ENCODE measurements at regions not wholly inside any gene's neighbourhood (a gene's known extent, or its start where the extent isn't known, plus 50 kb on each side); places are given as distances from the start of the nearest gene placed in this dataset.

DNA sequence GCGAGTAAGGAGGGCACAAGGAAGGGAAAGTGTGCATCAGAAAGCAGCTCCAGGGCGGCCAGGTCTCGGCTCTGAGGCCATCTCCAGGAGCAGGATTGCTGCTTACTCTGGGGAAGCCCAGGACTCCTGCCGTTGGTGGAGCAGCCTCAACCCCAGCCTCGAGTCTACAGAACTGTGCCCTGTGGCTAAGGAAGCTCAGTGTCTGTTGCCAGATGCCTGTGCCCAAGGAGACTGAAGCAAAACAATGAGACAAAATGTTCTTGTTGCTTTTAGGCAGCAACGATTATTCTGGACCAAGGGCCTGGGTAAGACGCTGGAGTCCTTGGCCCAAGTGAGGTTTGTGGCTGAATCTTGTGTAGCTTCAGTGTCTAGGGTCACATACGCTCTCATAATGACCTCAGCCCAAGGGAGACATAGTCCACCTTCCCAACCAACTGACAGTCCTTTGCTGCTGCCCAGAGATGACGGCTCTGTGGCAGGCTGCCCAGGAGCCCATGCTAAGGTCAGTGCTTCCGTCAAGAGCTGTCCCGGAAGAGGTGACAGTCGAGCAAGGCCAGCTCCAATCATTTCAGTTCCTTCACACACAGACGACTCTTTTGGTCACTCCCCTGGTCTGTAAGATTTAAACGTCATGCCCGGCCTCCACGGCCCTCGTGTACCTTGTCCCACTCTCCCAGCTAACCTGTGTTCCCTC is 223.8 kb downstream of the TTC32 start:
- no peaks in the 10 kb centered on the region for H3K36me3 ChIP-seq (ENCODE audit: low read depth)
- no peak overlapping the region for H2AFZ ChIP-seq
- H3K4me3 ChIP-seq: no peak overlapping the region
- no peak overlapping the region for H3K4me2 ChIP-seq (ENCODE audit: unreplicated experiment)
- H3K9ac ChIP-seq: no peak overlapping the region
- H3F3A ChIP-seq (ENCODE audit: insufficient read depth): peaks cover 22% of the 10 kb centered on the region
- no peaks in the 10 kb centered on the region for H3K9me3 ChIP-seq (ENCODE audit: low read depth)
- no peaks in the 10 kb centered on the region for H3K79me2 ChIP-seq (ENCODE audit: insufficient read depth)
- 0 out of 2 replicates have a peak, but pooled peaks cover 7% of the 10 kb centered on the region for H3K27me3 ChIP-seq (replicated peaks; ENCODE audit: insufficient read depth)
- no peak overlapping the region for H3K27ac ChIP-seq
- WGBS, 2 experiments (ENCODE audit: low coverage in 1 of 2, low lambda C conversion rate in 2 of 2, missing lambda C conversion rate in 2 of 2): 57 to 58% methylated on average over 14 to 17 of the region's 17 CpGs
- no peaks in the 10 kb centered on the region for H3K9me2 ChIP-seq (ENCODE audit: insufficient read depth)
- no peak for DNase-seq
- H3K4me1 ChIP-seq (ENCODE audit: insufficient read depth): peaks cover 30% of the 10 kb centered on the region
- no peaks in the 10 kb centered on the region for H4K20me1 ChIP-seq (ENCODE audit: insufficient read depth)
- no peak for TF ChIP-seq EZH2 (IDR thresholded peaks at IDR 0.05; ENCODE audit: insufficient read depth, poor library complexity, severe bottlenecking)
- in situ Hi-C loops (cut with MboI): no loop called here

GRCh38 chr2:19677215-19677777 is 224.5 kb downstream of the TTC32 start:
- in situ Hi-C loops (cut with MboI): no loop called here
- no peak for TF ChIP-seq EZH2 (IDR thresholded peaks at IDR 0.05; ENCODE audit: insufficient read depth, poor library complexity, severe bottlenecking)
- TF ChIP-seq EZH2phosphoT487 (IDR thresholded peaks at IDR 0.05; ENCODE audit: insufficient read depth, low read depth): no peak

GRCh38 chr2:19676770-19677169 is 225.0 kb downstream of the TTC32 start:
- H3K9me3 ChIP-seq (ENCODE audit: low read depth): no peaks in the 10 kb centered on the region
- H3K4me3 ChIP-seq: no peak overlapping the region
- DNase-seq: no peak
- in situ Hi-C loops (cut with MboI): no loop called here
- no peaks in the 10 kb centered on the region for H4K20me1 ChIP-seq (ENCODE audit: insufficient read depth)
- peaks cover 30% of the 10 kb centered on the region for H3K4me1 ChIP-seq (ENCODE audit: insufficient read depth)
- H3K4me2 ChIP-seq (ENCODE audit: unreplicated experiment): no peak overlapping the region
- no peaks in the 10 kb centered on the region for H3K79me2 ChIP-seq (ENCODE audit: insufficient read depth)
- 0 out of 2 replicates have a peak, but pooled peaks cover 7% of the 10 kb centered on the region for H3K27me3 ChIP-seq (replicated peaks; ENCODE audit: insufficient read depth)
- WGBS, 2 experiments (ENCODE audit: low coverage in 1 of 2, low lambda C conversion rate in 2 of 2, missing lambda C conversion rate in 2 of 2): 84 to 89% methylated on average over 6 of the region's 6 CpGs
- H3K9me2 ChIP-seq (ENCODE audit: insufficient read depth): no peaks in the 10 kb centered on the region
- peaks cover 22% of the 10 kb centered on the region for H3F3A ChIP-seq (ENCODE audit: insufficient read depth)
- no peak overlapping the region for H2AFZ ChIP-seq
- H3K27ac ChIP-seq: no peak overlapping the region
- H3K9ac ChIP-seq: no peak overlapping the region
- no peak for TF ChIP-seq EZH2phosphoT487 (IDR thresholded peaks at IDR 0.05; ENCODE audit: insufficient read depth, low read depth)
- no peak for TF ChIP-seq EZH2 (IDR thresholded peaks at IDR 0.05; ENCODE audit: insufficient read depth, poor library complexity, severe bottlenecking)
- no peaks in the 10 kb centered on the region for H3K36me3 ChIP-seq (ENCODE audit: low read depth)

More at GRCh38 chr2:19677215-19677777, 224.5 kb downstream of the TTC32 start:
- H3K36me3 ChIP-seq (ENCODE audit: low read depth): no peaks in the 10 kb centered on the region
- 85 to 89% methylated on average over 5 of the region's 5 CpGs for WGBS, 2 experiments (ENCODE audit: low coverage in 1 of 2, low lambda C conversion rate in 2 of 2, missing lambda C conversion rate in 2 of 2)
- H3K4me1 ChIP-seq (ENCODE audit: insufficient read depth): peaks cover 30% of the 10 kb centered on the region
- DNase-seq: no peak
- 0 out of 2 replicates have a peak, but pooled peaks cover 7% of the 10 kb centered on the region for H3K27me3 ChIP-seq (replicated peaks; ENCODE audit: insufficient read depth)
- peaks cover 22% of the 10 kb centered on the region for H3F3A ChIP-seq (ENCODE audit: insufficient read depth)
- H3K79me2 ChIP-seq (ENCODE audit: insufficient read depth): no peaks in the 10 kb centered on the region
- no peaks in the 10 kb centered on the region for H3K9me3 ChIP-seq (ENCODE audit: low read depth)
- H3K4me2 ChIP-seq (ENCODE audit: unreplicated experiment): no peak overlapping the region
- no peak overlapping the region for H3K9ac ChIP-seq
- H2AFZ ChIP-seq: no peak overlapping the region
- H4K20me1 ChIP-seq (ENCODE audit: insufficient read depth): no peaks in the 10 kb centered on the region
- H3K4me3 ChIP-seq: no peak overlapping the region
- H3K9me2 ChIP-seq (ENCODE audit: insufficient read depth): no peaks in the 10 kb centered on the region
- H3K27ac ChIP-seq: no peak overlapping the region

DNA sequence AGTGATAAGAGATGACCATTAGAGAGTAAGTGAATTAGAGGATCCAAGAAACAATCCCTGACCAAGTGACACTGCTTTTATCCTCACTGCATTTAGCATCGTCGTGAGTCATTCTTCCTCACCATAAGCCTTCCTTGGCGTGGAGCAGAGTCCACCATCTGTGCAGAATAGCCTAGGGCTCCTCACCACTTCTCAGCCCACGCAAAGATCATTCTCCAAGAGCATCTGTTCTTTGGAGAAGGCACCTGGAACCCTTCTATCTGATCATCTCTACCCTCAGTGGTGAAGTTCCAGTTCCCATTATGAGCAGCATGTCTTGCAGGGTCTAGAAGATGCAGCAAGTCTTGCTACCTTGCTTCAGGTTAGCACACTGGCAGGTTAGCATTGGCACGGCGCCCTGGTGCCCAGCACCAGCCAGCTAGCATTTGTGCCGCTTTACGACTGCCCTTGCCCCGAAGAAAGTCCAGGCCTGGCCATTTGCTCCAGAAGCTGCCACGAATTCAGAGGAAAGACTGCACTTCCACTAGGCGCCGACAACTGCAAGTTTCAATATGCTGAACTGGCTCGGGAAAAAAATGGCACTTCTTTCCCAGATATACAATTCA is 225.8 kb downstream of the TTC32 start:
- in situ Hi-C loops (cut with MboI): no loop called here
- DNase-seq: peak; percentile 95
- Histone ChIP-seq H3K9me3 (ENCODE audit: low read depth) (no peaks in the 10 kb centered on the region), H3K9ac (no peak overlapping the region), H2AFZ (no peak overlapping the region), H3K4me1 (ENCODE audit: insufficient read depth) (peaks cover 30% of the 10 kb centered on the region), H3K4me2 (ENCODE audit: unreplicated experiment) (no peak overlapping the region), H3K36me3 (ENCODE audit: low read depth) (no peaks in the 10 kb centered on the region), H3K79me2 (ENCODE audit: insufficient read depth) (no peaks in the 10 kb centered on the region), H3K9me2 (ENCODE audit: insufficient read depth) (no peaks in the 10 kb centered on the region), H3K4me3 (no peak overlapping the region), H3K27me3 (replicated peaks; ENCODE audit: insufficient read depth) (0 out of 2 replicates have a peak, but pooled peaks cover 4% of the 10 kb centered on the region), H4K20me1 (ENCODE audit: insufficient read depth) (no peaks in the 10 kb centered on the region), H3K27ac (no peak overlapping the region), H3F3A (ENCODE audit: insufficient read depth) (peaks cover 22% of the 10 kb centered on the region)
- WGBS, 2 experiments (ENCODE audit: low coverage in 1 of 2, low lambda C conversion rate in 2 of 2, missing lambda C conversion rate in 2 of 2): 59 to 64% methylated on average over 12 to 13 of the region's 13 CpGs
- TF ChIP-seq EZH2phosphoT487 (IDR thresholded peaks at IDR 0.05; ENCODE audit: insufficient read depth, low read depth) (no peak), EZH2 (IDR thresholded peaks at IDR 0.05; ENCODE audit: insufficient read depth, poor library complexity, severe bottlenecking) (no peak)
